Astrocyte (in vitro differentiated cells and primary cell): ENCODE measurements at regions not wholly inside any gene's neighbourhood (a gene's known extent, or its start where the extent isn't known, plus 50 kb on each side); places are given as distances from the start of the nearest gene placed in this dataset.

Experiments
- EZH2 ChIP-seq: IDR thresholded peaks from 2 replicates; pipeline ENCODE4 v1.6.1; 2012; ENCODE audit warnings: mild to moderate bottlenecking, low read length, inconsistent platforms; ENCODE audit not compliant: insufficient read depth
- TF ChIP-seq, protein P1 (sequence below): IDR thresholded peaks from 2 replicates; pipeline ENCODE4 v1.5.1; 2011; ENCODE audit warnings: low read depth, mild to moderate bottlenecking, inconsistent platforms, low read length, moderate library complexity; ENCODE audit not compliant: insufficient read depth

DNA sequence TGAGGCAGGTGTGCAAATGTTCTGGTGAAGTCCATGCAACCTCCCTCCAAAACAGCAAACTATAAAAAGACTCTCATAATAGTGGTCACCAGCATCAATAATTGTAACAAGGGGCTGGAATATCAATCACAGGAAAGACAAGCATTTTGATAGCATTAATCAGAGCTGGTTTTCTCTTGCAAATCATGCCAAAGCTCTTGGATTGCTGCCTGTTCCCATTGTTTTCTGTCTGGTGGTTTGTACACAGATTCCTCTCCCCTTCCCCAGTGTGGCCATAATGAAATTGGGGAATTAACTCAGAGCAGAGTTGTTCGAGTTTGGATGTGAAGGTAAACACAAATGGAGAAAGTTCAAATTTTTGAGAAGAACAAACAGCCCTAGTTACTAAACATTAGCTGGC is 134.2 kb downstream of the CDCA7 start:
- TF ChIP-seq, protein P1, sequence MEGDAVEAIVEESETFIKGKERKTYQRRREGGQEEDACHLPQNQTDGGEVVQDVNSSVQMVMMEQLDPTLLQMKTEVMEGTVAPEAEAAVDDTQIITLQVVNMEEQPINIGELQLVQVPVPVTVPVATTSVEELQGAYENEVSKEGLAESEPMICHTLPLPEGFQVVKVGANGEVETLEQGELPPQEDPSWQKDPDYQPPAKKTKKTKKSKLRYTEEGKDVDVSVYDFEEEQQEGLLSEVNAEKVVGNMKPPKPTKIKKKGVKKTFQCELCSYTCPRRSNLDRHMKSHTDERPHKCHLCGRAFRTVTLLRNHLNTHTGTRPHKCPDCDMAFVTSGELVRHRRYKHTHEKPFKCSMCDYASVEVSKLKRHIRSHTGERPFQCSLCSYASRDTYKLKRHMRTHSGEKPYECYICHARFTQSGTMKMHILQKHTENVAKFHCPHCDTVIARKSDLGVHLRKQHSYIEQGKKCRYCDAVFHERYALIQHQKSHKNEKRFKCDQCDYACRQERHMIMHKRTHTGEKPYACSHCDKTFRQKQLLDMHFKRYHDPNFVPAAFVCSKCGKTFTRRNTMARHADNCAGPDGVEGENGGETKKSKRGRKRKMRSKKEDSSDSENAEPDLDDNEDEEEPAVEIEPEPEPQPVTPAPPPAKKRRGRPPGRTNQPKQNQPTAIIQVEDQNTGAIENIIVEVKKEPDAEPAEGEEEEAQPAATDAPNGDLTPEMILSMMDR = no peak
- no peak for TF ChIP-seq EZH2
